PC-9 (cell line): ENCODE measurements at regions not wholly inside any gene's neighbourhood (a gene's known extent, or its start where the extent isn't known, plus 50 kb on each side); places are given as distances from the start of the nearest gene placed in this dataset.

Experiments
- BruUV-seq: library from RNA; stranded (reverse); fragments of 400-500 nt; replicated peaks from 2 replicates; lab custom pipeline; 2021; lab: Mats Ljungman, UMichigan
- CTCF ChIA-PET: fragments of 300-600 bp; sonication (Branson Sonifier 250); formaldehyde crosslinking; loops from one replicate; lab custom pipeline; 2022; ENCODE audit warnings: antibody characterized with exemption; lab: Charles Lee
- POLR2A ChIA-PET: fragments of 300-600 bp; sonication (Branson Sonifier 250); formaldehyde crosslinking; loops from one replicate; lab custom pipeline; 2022; ENCODE audit warnings: antibody characterized with exemption; ENCODE audit not compliant: unreplicated experiment; lab: Charles Lee
- DNase-seq, 2 experiments: peaks; one replicate each; pipeline versions ENCODE4 v3.0.0 to v3.0.0-alpha.2; 2015 to 2022; ENCODE audit warnings: mixed read lengths in 1 of 2
- H2AFZ ChIP-seq: fragments of 200-600 bp; sonication (generic); 2 replicates; pipeline ENCODE4 v1.8.1; 2017; ENCODE audit warnings: antibody characterized with exemption
- H3F3A ChIP-seq: fragments of 200-600 bp; sonication (generic); 2 replicates; pipeline ENCODE4 v1.8.1; 2017; ENCODE audit warnings: antibody characterized with exemption, mild to moderate bottlenecking, low read depth; ENCODE audit not compliant: insufficient read depth
- H3K27ac ChIP-seq: fragments of 200-600 bp; sonication (generic); 2 replicates; pipeline ENCODE4 v1.6.1; 2016; ENCODE audit warnings: mixed run types
- H3K27me3 ChIP-seq: fragments of 200-600 bp; sonication (generic); 2 replicates; pipeline ENCODE4 v1.6.1; 2016; ENCODE audit warnings: low read depth, mixed run types; ENCODE audit not compliant: insufficient read depth
- H3K36me3 ChIP-seq: fragments of 200-600 bp; sonication (generic); 2 replicates; pipeline ENCODE4 v1.6.1; 2016; ENCODE audit warnings: low read depth, mixed run types
- H3K4me1 ChIP-seq: fragments of 200-600 bp; sonication (generic); replicated peaks from 2 replicates; pipeline ENCODE4 v1.6.1; 2016; ENCODE audit warnings: mixed run types; ENCODE audit not compliant: insufficient read depth
- H3K4me2 ChIP-seq: fragments of 200-600 bp; sonication (generic); 2 replicates; pipeline ENCODE4 v1.6.1; 2017; ENCODE audit warnings: mixed run types
- H3K4me3 ChIP-seq: fragments of 200-600 bp; sonication (generic); 2 replicates; pipeline ENCODE4 v1.6.1; 2016; ENCODE audit warnings: mixed run types
- H3K79me2 ChIP-seq: fragments of 200-600 bp; sonication (generic); 2 replicates; pipeline ENCODE4 v1.6.1; 2017; ENCODE audit warnings: low read depth, mixed run types
- H3K9me2 ChIP-seq: fragments of 200-600 bp; sonication (generic); 2 replicates; pipeline ENCODE4 v1.8.1; 2017; ENCODE audit warnings: mild to moderate bottlenecking; ENCODE audit not compliant: insufficient read depth
- H3K9me3 ChIP-seq: fragments of 200-600 bp; sonication (generic); 2 replicates; pipeline ENCODE4 v1.8.1; 2016; ENCODE audit warnings: low read depth; ENCODE audit not compliant: insufficient read depth
- H4K20me1 ChIP-seq: fragments of 200-600 bp; sonication (generic); 2 replicates; pipeline ENCODE4 v1.8.1; 2017; ENCODE audit not compliant: insufficient read depth
- CTCF ChIP-seq: fragments of 200-600 bp; sonication (generic); conservative IDR thresholded peaks from 2 replicates; pipeline ENCODE4 v1.6.1; 2017; ENCODE audit warnings: mixed run types, antibody characterized with exemption, mild to moderate bottlenecking, moderate library complexity
- EZH2 ChIP-seq: fragments of 200-600 bp; sonication (generic); IDR thresholded peaks from 2 replicates; pipeline ENCODE4 v1.8.0; 2017; ENCODE audit warnings: antibody characterized with exemption, low read depth
- intact Hi-C: fragments of 100-400 bp; cut with micrococcal nuclease; formaldehyde crosslinking; loops from one replicate; pipeline ENCODE4 v1.10.0; 2022; ENCODE audit not compliant: unreplicated experiment

- no peaks in the 10 kb centered on the region for H3K9me3 ChIP-seq
- H3K79me2 ChIP-seq: no peaks in the 10 kb centered on the region
- POLR2A ChIA-PET: no interaction called here
- H2AFZ ChIP-seq: no peak overlapping the region
- H3K36me3 ChIP-seq: no peaks in the 10 kb centered on the region
- no peaks in the 10 kb centered on the region for H3K27me3 ChIP-seq
- no TSS peak for BruUV-seq
- no peak overlapping the region for H3K4me2 ChIP-seq
- no peaks in the 10 kb centered on the region for H3F3A ChIP-seq
- DNase-seq: no peak
- H3K27ac ChIP-seq: no peak overlapping the region
- CTCF ChIA-PET: no interaction called here
- H4K20me1 ChIP-seq: no peaks in the 10 kb centered on the region
- no peaks in the 10 kb centered on the region for H3K4me1 ChIP-seq
- intact Hi-C loops: loop anchor here (1.0 kb wide), 1 partner anchor 21 kb away; no protein-coding TSS in a partner anchor
- no peak overlapping the region for H3K4me3 ChIP-seq
- no peaks in the 10 kb centered on the region for H3K9me2 ChIP-seq
- TF ChIP-seq CTCF (no peak), EZH2 (no peak)
These were observed 437.5 kb downstream of the TFAP2A start for GRCh38 chr6:9977411-9977810.

GRCh38 chr6:9961646-9962045 lies 453.2 kb downstream of the TFAP2A start:
- Histone ChIP-seq H4K20me1 (no peaks in the 10 kb centered on the region), H3F3A (no peaks in the 10 kb centered on the region), H3K27ac (no peak overlapping the region), H3K27me3 (no peaks in the 10 kb centered on the region), H2AFZ (no peak overlapping the region), H3K9me3 (no peaks in the 10 kb centered on the region), H3K36me3 (no peaks in the 10 kb centered on the region), H3K79me2 (no peaks in the 10 kb centered on the region), H3K4me1 (no peaks in the 10 kb centered on the region), H3K9me2 (no peaks in the 10 kb centered on the region), H3K4me2 (no peak overlapping the region), H3K4me3 (no peak overlapping the region)
- TF ChIP-seq EZH2 (no peak), CTCF (no peak)
- POLR2A ChIA-PET: no interaction called here
- intact Hi-C loops: no loop called here
- CTCF ChIA-PET: no interaction called here
- no TSS peak for BruUV-seq
- DNase-seq: no peak

- TF ChIP-seq CTCF: no peak
- TF ChIP-seq EZH2: no peak
- ChIA-PET POLR2A (no interaction called here), CTCF (no interaction called here)
- Histone ChIP-seq H3F3A (no peaks in the 10 kb centered on the region), H2AFZ (no peak overlapping the region), H3K9me2 (no peaks in the 10 kb centered on the region), H4K20me1 (no peaks in the 10 kb centered on the region), H3K27me3 (no peaks in the 10 kb centered on the region), H3K36me3 (no peaks in the 10 kb centered on the region), H3K27ac (no peak overlapping the region), H3K9me3 (no peaks in the 10 kb centered on the region), H3K4me1 (no peaks in the 10 kb centered on the region), H3K4me2 (no peak overlapping the region), H3K4me3 (no peak overlapping the region), H3K79me2 (no peaks in the 10 kb centered on the region)
- intact Hi-C loops: no loop called here
- no peak for DNase-seq
- no TSS peak for BruUV-seq
These were observed 457.6 kb downstream of the TFAP2A start for GRCh38 chr6:9957215-9957759.
